ENCODE measurements at regions not wholly inside any gene's neighbourhood (a gene's known extent, or its start where the extent isn't known, plus 50 kb on each side); places are given as distances from the start of the nearest gene placed in this dataset.
"Not testable (repeated sequence)": the region's sequence is repeated elsewhere in the genome, so short reads cannot be mapped to it uniquely, and the experiment has no call there.

- no peak for DNase-seq (ENCODE audit: low read depth)
Observed at GRCh38 chr2:131584380-131584779, 56.7 kb downstream of the CCDC74A start.

DNA sequence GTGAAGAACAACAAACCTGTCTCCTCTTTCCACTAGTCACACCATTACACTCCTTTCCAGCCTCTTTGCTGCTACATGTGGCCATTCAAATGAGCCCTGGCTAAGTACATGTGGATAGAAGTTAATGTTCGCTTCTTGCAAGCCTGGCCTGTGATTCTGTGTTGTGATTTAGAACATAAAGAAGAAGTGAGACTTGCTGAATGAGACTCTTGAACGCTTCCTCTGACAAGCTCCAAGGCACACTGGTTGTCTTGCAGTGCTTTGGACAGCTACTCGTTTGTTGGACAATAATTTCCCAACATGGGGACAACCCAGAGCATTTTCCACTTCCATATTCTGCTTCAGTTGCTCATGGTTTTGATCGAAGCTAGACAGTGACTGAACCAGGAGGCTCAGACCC is 57.3 kb downstream of the CCDC74A start:
- no peak for DNase-seq (ENCODE audit: low read depth)

DNA sequence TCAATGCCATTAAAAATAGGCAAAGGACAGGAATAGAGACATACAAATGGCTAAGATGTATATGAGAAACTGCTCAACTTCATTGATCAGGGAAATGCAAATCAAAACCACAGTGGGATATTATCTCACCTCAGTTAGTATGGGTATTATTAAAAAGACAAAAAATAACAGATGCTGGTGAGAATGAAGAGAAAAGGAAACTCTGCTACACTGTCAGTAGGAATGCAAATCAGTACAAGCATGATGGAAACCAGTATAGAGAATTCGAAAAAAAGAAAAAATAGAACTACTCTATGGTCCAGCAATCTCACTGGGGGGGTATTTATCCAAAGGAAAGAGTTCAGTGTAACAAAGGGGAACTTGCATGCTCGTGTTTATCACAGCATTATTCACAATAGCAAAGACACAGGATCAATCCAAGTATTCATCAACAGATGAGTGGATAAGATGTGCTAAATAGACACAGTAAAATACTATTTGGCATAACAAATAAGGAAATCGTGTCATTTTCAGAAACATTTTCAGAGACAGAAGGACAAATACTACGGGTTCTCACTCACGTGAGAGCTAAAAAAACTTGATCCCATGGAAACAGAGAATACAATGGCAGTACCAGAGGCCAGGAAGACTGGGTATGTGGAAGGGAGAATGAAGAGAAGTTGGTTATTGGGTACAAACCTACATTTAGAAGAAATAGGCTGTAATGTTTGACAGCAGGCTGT is 60.6 kb downstream of the CCDC74A start:
- no peak for DNase-seq (ENCODE audit: low read depth)

DNA sequence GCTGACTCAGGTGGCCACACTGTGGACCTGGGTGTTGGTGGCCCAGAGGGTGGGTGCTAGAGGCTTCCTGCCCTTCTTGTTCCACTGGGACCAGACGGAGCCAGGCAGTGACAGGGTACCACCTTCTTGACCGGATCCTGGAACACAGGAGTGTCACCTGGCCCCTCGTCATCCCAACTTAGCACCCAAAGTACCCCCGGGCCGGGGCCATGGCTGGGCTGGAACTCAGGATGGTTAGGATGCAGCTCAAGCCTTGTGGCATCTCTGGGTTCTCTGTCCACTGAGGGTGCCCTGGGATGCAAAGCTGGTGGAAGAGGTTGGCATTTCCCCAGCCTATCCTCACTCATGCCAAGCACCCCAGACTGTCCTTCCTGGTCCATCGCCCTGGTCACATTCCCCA is 61.4 kb downstream of the CCDC74A start:
- not testable (repeated sequence) for DNase-seq (ENCODE audit: low read depth)

- no peak for DNase-seq (ENCODE audit: low read depth)
Observed at GRCh38 chr2:131590366-131590765, 62.7 kb downstream of the CCDC74A start.

GRCh38 chr2:131590896-131591295 is 63.2 kb downstream of the CCDC74A start:
- DNase-seq (ENCODE audit: low read depth): no peak

DNA sequence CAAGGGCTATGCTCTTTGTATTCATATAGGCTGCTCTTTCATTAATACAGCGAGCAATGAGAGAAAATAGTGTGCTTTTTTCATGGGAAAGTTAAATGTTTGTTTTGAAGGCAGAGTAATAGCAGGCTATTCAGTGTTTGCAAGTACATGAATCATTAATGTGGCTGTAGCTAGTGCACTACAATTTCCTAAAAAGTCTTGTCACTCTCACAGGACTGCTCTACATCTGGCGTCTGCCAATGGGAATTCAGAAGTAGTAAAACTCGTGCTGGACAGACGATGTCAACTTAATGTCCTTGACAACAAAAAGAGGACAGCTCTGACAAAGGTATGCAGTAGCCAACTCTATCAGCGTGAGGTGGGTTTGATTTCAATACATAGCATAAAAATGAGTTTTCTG is 68.9 kb downstream of the CCDC74A start:
- DNase-seq (ENCODE audit: low read depth): not testable (repeated sequence)

DNA sequence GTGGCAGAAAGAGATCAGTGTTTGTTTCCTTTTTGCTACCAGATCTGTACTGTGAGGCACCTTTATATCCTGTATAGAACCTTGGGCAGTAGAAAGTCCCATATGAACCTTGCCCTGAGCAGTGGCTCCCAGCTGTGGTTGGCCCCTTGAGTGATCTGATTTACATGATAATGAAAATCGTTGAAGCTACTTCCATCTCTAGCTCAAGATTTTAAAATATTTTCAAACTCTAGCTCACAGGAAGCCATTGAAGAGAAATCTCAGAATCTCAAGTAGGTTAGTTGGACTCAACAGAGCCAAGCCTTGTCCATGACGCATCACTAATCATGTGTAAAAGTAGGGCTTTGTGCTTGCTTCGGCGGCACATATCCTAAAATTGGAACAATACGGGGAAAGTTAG is 74.8 kb downstream of the CCDC74A start:
- DNase-seq (ENCODE audit: low read depth): not testable (repeated sequence)

- DNase-seq (ENCODE audit: low read depth): not testable (repeated sequence)
Observed at GRCh38 chr2:131604652-131605051, 77.0 kb downstream of the CCDC74A start.

- DNase-seq (ENCODE audit: low read depth): not testable (repeated sequence)
Observed at GRCh38 chr2:131606366-131606765, 78.7 kb downstream of the CCDC74A start.

DNA sequence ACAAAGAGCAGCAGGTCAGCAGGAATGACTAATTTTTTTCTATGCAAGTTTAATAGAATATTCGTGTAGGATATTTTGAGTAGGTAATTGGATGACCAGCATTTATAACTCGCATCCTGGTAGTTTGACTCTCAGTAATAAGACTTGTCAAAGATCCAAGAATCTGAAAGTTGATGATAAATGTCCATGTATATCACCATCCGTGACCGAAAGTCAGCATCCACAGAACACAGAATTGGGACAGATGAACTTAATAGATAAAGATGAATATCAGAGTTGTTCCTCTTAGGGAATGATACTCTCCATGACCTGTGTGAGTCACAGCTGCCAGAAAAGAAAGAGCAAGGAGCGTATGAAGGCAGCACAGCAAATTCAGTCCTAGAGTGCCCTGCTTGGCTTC is 79.4 kb downstream of the CCDC74A start:
- not testable (repeated sequence) for DNase-seq (ENCODE audit: low read depth)

DNA sequence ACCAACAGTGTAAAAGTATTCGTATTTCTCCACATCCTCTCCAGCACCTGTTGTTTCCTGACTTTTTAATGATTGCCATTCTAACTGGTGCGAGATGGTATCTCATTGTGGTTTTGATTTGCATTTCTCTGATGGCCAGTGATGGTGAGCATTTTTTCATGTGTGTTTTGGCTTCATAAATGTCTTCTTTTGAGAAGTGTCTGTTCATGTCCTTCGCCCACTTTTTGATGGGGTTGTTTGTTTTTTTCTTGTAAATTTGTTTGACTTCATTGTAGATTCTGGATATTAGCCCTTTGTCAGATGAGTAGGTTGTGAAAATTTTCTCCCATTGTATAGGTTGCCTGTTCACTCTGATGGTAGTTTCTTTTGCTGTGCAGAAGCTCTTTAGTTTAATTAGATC is 86.9 kb downstream of the CCDC74A start:
- DNase-seq (ENCODE audit: low read depth): not testable (repeated sequence)

DNA sequence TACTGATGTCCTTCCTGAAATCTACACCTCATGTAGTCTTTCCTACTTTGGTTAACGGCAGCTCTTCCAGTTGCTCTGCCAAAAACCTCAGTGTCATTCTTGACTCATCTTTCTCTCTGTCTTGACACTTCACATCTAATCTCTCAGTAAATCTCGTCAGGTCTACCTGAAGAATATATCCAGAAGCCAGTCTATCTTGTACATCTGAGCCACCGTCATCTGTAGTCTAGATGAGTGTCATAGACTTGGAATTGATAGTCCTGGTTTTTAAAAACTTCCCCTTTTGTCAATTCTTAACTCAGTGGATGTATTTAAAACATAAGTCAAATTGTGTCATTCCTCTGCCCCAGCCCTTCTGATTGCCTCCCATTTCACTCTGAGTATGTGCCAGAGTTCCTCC is 90.6 kb downstream of the CCDC74A start:
- DNase-seq (ENCODE audit: low read depth): not testable (repeated sequence)

DNA sequence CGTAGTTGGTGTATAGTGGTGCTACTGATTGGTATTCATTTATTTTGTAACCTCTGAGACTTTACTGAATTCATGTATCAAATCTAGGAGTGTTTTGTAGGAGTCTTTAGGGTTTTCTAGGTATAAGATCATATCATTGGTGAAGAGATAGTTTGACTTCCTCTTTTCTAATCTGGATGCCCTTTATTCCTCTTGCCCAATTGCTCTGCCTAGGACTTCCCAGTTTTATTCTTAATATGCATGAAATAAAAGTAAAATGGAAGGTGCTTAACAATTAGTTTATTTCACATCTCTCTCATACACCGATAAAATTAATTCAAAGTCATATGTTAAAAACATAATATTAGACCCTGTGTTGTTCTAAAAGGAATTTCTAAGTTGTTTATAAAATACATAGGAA is 95.2 kb downstream of the CCDC74A start:
- not testable (repeated sequence) for DNase-seq (ENCODE audit: low read depth)

- DNase-seq (ENCODE audit: low read depth): not testable (repeated sequence)
Observed at GRCh38 chr2:131626011-131626410, 98.3 kb downstream of the CCDC74A start.

GRCh38 chr2:131626565-131626964 is 98.9 kb downstream of the CCDC74A start:
- DNase-seq (ENCODE audit: low read depth): not testable (repeated sequence)

- not testable (repeated sequence) for DNase-seq (ENCODE audit: low read depth)
Observed at GRCh38 chr2:131627777-131628176, 100.1 kb downstream of the CCDC74A start.

DNA sequence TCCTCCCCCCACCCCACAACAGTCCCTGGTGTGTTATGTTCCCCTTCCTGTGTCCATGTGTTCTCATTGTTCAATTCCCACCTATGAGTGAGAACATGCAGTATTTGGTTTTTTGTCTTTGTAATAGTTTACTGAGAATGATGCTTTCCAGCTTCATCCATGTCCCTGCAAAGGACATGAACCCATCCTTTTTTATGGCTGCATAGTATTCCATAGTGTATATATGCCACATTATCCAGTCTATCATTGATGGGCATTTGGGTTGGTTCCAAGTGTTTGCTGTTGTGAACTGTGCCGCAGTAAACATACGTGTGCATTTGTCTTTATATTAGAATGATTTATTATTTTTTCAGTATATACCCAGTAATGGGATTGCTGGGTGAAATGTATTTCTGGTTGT is 104.0 kb downstream of the CCDC74A start:
- DNase-seq (ENCODE audit: low read depth): not testable (repeated sequence)

- DNase-seq (ENCODE audit: low read depth): not testable (repeated sequence)
Observed at GRCh38 chr2:131633405-131633804, 105.7 kb downstream of the CCDC74A start.

GRCh38 chr2:131633827-131634695 is 106.4 kb downstream of the CCDC74A start:
- not testable (repeated sequence) for DNase-seq (ENCODE audit: low read depth)

DNA sequence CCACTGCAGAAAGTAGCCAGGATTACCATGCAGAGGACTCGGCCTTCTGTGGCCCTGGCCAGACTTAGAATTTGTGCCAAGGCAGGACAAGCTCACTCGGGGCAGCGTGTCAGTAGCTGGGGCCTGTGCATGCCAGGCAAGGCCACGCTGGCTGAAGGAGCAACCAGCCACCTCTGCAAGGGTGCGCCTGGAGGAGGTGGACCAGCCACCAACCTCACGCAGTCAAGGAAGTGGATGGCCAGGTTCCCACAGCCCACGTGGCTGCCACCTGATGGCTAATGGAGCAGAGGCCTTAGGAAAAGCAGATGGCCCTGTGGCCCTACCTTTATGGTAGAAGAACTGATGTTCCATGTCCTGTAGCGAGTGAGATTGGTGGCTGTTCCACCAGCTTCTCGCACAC is 107.9 kb downstream of the CCDC74A start:
- no peak for DNase-seq (ENCODE audit: low read depth)

DNA sequence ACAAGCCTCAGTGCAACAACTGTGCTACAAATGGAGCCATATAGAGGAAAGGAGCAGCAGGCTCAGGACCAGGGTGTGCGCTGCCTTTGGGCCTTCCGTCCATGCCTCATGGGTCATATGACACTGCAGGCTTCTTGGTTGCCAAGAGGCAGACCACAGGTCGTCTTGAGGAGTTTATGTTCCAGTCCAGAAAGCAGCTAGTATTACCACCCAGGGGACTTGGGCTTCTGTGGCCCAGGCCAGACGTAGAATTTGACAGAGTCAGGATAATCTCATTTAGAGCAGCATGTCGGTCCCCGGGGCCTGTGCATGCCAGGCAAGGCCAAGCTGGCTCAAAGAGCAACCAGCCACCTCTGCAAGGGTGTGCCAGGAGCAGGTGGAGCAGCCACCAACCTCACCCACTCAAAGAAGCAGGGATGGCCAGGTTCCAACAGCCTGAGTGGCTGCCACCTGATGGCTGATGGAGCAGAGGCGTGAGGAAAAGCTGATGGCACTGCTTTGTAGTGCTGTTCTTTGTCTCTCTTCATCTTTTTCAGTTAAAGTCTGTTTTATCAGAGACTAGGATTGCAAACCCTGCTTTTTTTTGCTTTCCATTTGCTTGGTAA is 109.1 kb downstream of the CCDC74A start:
- not testable (repeated sequence) for DNase-seq (ENCODE audit: low read depth)
